Peyer's patch (tissue), 4 donors: ENCODE measurements at regions not wholly inside any gene's neighbourhood (a gene's known extent, or its start where the extent isn't known, plus 50 kb on each side); places are given as distances from the start of the nearest gene placed in this dataset.
"Not testable (repeated sequence)": the region's sequence is repeated elsewhere in the genome, so short reads cannot be mapped to it uniquely, and the experiment has no call there.

Experiments
- DNase-seq, 3 donors: peaks; one replicate each; pipeline ENCODE4 v3.0.0-alpha.2; 2017 to 2019
- H3K27ac ChIP-seq, 4 donors: fragments of 200-600 bp; sonication (generic); one replicate each; pipeline ENCODE4 v1.5.1; 2016 to 2019
- H3K27me3 ChIP-seq, 2 donors: fragments of 200-600 bp; sonication (generic); one replicate each; pipeline ENCODE4 v1.5.1; 2019
- H3K36me3 ChIP-seq, 3 donors: fragments of 200-600 bp; sonication (generic); one replicate each; pipeline ENCODE4 v1.5.1; 2016 to 2019
- H3K4me1 ChIP-seq, 4 donors: fragments of 200-600 bp; sonication (generic); one replicate each; pipeline ENCODE4 v1.5.1; 2016 to 2019
- H3K4me3 ChIP-seq, 4 donors: fragments of 200-600 bp; sonication (generic); 1 replicate in 3 of 4; 2 replicates in 1 of 4; pipeline ENCODE4 v1.5.1; 2016 to 2019; ENCODE audit warnings: mild to moderate bottlenecking in 1 of 4
- H3K9me3 ChIP-seq, 4 donors: fragments of 200-600 bp; sonication (generic); one replicate each; pipeline ENCODE4 v1.5.1; 2016 to 2019; ENCODE audit warnings: mild to moderate bottlenecking in 1 of 4
- POLR2A ChIP-seq, 2 donors: fragments of 450-650 bp; IDR thresholded peaks; one replicate each; pipeline ENCODE4 v1.5.1; 2017; ENCODE audit warnings: antibody characterized with exemption in 2 of 2, mild to moderate bottlenecking in 2 of 2, moderate library complexity in 2 of 2
- small RNA-seq, 2 donors: library from RNA; depleted of rRNA; stranded (forward); fragments of <200 nt; gene quantifications; one replicate each; pipeline ENCODE3, GENCODE V24; 2016
- TF ChIP-seq, protein P1 (sequence below), 6 experiments: fragments of 450-650 bp in 4 of 6; fragments of 200-600 bp in 2 of 6; sonication (generic) in 1 of 6; IDR thresholded peaks; one replicate each; pipeline ENCODE4 v1.5.1; 2017 to 2019; ENCODE audit warnings: antibody characterized with exemption in 6 of 6, mild to moderate bottlenecking in 3 of 6, moderate library complexity in 1 of 6

DNA sequence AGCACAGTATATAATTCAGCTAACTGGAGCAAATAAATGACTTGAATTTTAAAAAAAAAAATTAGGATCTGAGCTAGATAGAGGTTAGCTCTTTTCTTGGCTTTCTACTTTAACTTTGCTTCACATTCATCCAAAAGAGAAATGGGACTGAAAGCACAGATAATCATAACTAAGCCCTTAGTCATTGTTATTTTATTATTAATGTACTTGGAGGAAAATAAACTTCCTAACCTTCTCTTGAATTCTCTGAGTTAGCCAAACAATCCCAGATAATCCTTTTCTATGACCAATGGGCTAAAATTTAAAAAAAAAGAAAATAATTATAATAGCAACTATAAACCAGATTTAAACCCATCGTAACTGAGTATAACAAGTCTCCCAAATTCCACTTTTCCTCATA, 57.6 kb upstream of the RASA1 start:
- Histone ChIP-seq H3K27me3 (no peaks in the 10 kb centered on the region), H3K36me3 (no peaks in the 10 kb centered on the region), H3K4me1 (no peaks in the 10 kb centered on the region), H3K9me3 (no peaks in the 10 kb centered on the region), H3K27ac (no peak overlapping the region), H3K4me3 (no peak overlapping the region)
- DNase-seq, result no peak
- TF ChIP-seq POLR2A (IDR thresholded peaks at IDR 0.05), result no peak

- no peaks in the 10 kb centered on the region for H3K9me3 ChIP-seq
- TF ChIP-seq POLR2A (IDR thresholded peaks at IDR 0.05), result no peak
- TF ChIP-seq, protein P1, sequence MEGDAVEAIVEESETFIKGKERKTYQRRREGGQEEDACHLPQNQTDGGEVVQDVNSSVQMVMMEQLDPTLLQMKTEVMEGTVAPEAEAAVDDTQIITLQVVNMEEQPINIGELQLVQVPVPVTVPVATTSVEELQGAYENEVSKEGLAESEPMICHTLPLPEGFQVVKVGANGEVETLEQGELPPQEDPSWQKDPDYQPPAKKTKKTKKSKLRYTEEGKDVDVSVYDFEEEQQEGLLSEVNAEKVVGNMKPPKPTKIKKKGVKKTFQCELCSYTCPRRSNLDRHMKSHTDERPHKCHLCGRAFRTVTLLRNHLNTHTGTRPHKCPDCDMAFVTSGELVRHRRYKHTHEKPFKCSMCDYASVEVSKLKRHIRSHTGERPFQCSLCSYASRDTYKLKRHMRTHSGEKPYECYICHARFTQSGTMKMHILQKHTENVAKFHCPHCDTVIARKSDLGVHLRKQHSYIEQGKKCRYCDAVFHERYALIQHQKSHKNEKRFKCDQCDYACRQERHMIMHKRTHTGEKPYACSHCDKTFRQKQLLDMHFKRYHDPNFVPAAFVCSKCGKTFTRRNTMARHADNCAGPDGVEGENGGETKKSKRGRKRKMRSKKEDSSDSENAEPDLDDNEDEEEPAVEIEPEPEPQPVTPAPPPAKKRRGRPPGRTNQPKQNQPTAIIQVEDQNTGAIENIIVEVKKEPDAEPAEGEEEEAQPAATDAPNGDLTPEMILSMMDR (IDR thresholded peaks at IDR 0.05), result no peak
- no peaks in the 10 kb centered on the region for H3K36me3 ChIP-seq
- no peak overlapping the region for H3K4me3 ChIP-seq
- no peaks in the 10 kb centered on the region for H3K27me3 ChIP-seq
- DNase-seq, result no peak
- no peak overlapping the region for H3K27ac ChIP-seq
- H3K4me1 ChIP-seq, result no peaks in the 10 kb centered on the region
These were observed 56.9 kb upstream of the RASA1 start for GRCh38 chr5:87210743-87211142.

DNA sequence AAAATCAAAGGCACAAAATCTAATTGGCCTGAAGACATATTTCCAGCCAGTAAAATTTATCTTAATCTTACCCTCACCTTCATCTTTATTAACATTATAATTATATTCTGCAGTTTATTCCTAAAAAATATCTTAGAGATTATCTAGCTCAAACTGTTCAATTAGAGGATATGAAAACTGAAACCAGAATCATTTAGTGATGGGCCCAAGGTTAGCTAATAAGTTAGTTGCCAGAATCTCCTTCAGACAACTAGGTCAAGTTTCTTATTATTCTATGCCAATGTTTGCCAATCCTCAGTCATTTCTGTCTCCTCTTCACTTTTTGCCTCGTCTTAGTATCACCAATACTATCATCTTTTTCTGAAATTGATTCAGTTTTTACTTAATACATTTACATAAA, 56.0 kb upstream of the RASA1 start:
- no peaks in the 10 kb centered on the region for H3K36me3 ChIP-seq
- no peak for DNase-seq
- no peaks in the 10 kb centered on the region for H3K27me3 ChIP-seq
- no peak overlapping the region for H3K4me3 ChIP-seq
- no peak overlapping the region for H3K27ac ChIP-seq
- H3K4me1 ChIP-seq, result no peaks in the 10 kb centered on the region
- H3K9me3 ChIP-seq, result no peaks in the 10 kb centered on the region
- TF ChIP-seq, protein P1 (IDR thresholded peaks at IDR 0.05), result no peak
- TF ChIP-seq POLR2A (IDR thresholded peaks at IDR 0.05), result no peak

DNA sequence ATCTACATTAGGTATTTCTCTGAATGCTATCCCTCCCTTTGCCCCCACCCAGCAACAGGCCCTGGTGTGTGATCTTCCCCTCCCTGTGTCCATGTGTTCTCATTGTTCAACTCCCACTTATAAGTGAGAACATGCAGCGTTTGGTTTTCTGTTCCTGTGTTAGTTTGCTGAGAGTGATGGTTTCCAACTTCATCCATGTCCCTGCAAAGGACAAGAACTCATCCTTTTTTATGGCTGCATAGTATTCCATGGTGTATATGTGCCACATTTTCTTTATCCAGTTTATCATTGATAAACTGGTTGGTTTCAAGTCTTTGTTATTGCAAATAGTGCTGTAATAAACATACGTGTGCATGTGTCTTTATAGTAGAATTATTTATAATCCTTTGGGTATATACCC, 55.5 kb upstream of the RASA1 start:
- H3K27ac ChIP-seq, H3K9me3 ChIP-seq, H3K27me3 ChIP-seq, H3K4me3 ChIP-seq, DNase-seq, H3K4me1 ChIP-seq, H3K36me3 ChIP-seq: not testable (repeated sequence)

DNA sequence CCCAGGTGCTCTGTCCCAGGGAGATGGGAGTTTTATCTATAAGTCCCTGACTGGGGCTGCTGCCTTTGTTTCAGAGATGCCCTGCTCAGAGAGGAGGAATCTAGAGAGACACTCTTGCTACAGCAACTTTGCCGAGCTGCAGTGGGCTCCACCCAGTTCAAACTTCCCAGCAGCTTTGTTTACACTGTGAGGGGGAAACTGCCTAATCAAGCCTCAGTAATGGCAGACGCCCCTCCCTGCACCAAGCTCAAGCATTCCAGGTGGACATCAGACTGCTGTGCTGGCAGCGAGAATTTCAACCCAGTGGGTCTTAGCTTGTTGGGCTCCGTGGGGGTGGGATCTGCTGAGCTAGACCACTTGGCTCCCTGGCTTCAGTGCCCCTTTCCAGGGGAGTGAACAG, 50.2 kb upstream of the RASA1 start:
- DNase-seq, H3K4me1 ChIP-seq, H3K27ac ChIP-seq, H3K36me3 ChIP-seq, H3K27me3 ChIP-seq, H3K4me3 ChIP-seq, H3K9me3 ChIP-seq: not testable (repeated sequence)

Small RNAs in the stretch of these regions (small RNA-seq; reads per million reads assigned to genes)
- gene MIR4280 (0 reads per million in 2 donors), gene RN7SKP34 (0 reads per million in 2 donors)
